ENCODE measurements at regions not wholly inside any gene's neighbourhood (a gene's known extent, or its start where the extent isn't known, plus 50 kb on each side); places are given as distances from the start of the nearest gene placed in this dataset.
A peak's percentile ranks its signal among the peaks of the same experiment; 100 is the strongest.

DNA sequence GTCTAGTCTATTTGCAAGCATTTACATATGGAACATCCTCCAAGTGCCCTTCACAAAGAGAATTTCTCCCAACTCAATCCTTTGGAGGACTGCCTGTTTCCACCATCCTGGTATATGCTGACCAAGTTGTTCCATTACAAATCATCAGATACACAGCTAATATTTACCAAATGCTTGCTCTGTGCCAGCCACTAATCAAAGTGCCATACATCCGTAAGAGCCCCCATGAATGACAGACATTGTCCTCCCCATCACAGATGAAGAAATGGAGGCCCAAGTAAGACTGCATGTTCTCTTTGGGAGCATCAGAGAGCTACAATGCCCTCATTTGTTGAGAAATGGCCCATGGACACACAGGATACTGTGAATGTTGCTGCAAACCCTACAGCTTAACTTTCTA is 130.0 kb upstream of the BACE2 start:
- TF ChIP-seq ZNF384 (IDR thresholded peaks at IDR 0.05): no peak
- no peak for TF ChIP-seq CTBP1 (IDR thresholded peaks at IDR 0.05; ENCODE audit: borderline replicate concordance)
- no peak for TF ChIP-seq LEF1 (IDR thresholded peaks at IDR 0.05; ENCODE audit: borderline replicate concordance)
- no peak for TF ChIP-seq ARNT (IDR thresholded peaks at IDR 0.05)
- no peak for TF ChIP-seq BHLHE40 (IDR thresholded peaks at IDR 0.05; ENCODE audit: borderline replicate concordance)
- no peak for TF ChIP-seq HDGF (IDR thresholded peaks at IDR 0.05; ENCODE audit: borderline replicate concordance)
- no peak for TF ChIP-seq FOXM1 (IDR thresholded peaks at IDR 0.05; ENCODE audit: borderline replicate concordance)
- no peak for TF ChIP-seq FOXA1 (IDR thresholded peaks at IDR 0.05)
- no peak for TF ChIP-seq PKNOX1 (IDR thresholded peaks at IDR 0.05)
- no peak for TF ChIP-seq FOXK2 (IDR thresholded peaks at IDR 0.05)
- no peak for TF ChIP-seq TARDBP (IDR thresholded peaks at IDR 0.05)
- no peak for TF ChIP-seq L3MBTL2 (conservative IDR thresholded peaks at IDR 0.05)
- no peak for TF ChIP-seq NFRKB (IDR thresholded peaks at IDR 0.05)
- TF ChIP-seq SUZ12 (IDR thresholded peaks at IDR 0.05): no peak
- no peak for TF ChIP-seq SP1 (IDR thresholded peaks at IDR 0.05)
- TF ChIP-seq ELF4 (IDR thresholded peaks at IDR 0.05): no peak
- CTCF ChIA-PET: no interaction called here
- POLR2A ChIA-PET: no interaction called here
- no peak for DNase-seq (ENCODE audit: extremely low spot score)

GRCh38 chr21:41043014-41043413 is 124.9 kb upstream of the BACE2 start:
- no peak for TF ChIP-seq SUZ12 (IDR thresholded peaks at IDR 0.05)
- TF ChIP-seq TARDBP (IDR thresholded peaks at IDR 0.05): no peak
- TF ChIP-seq PKNOX1 (IDR thresholded peaks at IDR 0.05): no peak
- no peak for TF ChIP-seq FOXM1 (IDR thresholded peaks at IDR 0.05; ENCODE audit: borderline replicate concordance)
- TF ChIP-seq CTBP1 (IDR thresholded peaks at IDR 0.05; ENCODE audit: borderline replicate concordance): no peak
- no peak for TF ChIP-seq L3MBTL2 (conservative IDR thresholded peaks at IDR 0.05)
- no peak for TF ChIP-seq BHLHE40 (IDR thresholded peaks at IDR 0.05; ENCODE audit: borderline replicate concordance)
- no peak for TF ChIP-seq SP1 (IDR thresholded peaks at IDR 0.05)
- no peak for TF ChIP-seq NFRKB (IDR thresholded peaks at IDR 0.05)
- TF ChIP-seq FOXK2 (IDR thresholded peaks at IDR 0.05): no peak
- CTCF ChIA-PET: no interaction called here

DNA sequence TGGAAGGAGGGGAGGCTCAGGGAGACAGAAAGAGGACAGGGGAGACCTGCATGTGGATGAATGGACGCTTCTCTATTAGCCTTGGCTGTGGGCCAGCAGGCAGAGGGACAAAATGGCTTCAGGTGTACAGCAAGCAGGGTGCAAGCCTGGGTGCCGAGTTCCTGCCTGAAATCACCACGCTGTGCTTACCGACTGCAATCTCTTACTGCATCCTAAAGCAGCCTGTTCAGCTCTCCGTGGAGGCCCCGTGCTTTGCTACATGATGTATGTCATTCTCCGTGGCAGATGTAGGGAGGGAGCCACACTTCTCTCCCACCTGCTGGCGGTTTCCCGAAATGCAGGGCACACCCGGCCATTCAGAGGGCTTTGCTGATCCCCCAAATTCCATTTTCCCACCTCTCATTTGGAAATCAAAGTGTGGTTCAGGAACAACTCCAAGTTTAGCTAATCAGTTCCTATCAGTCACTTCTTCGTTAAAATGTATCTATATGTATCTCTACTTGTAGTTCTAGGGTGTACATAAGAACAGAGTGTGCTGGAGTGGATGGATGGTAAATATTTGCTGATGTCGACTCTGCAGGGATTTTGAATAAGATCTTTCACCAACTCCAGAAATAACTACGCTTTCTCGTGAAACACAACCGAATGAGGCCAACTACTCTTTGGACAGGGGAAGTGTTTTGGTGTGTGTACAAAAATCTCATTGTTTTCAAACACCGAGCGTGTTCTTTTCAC is 122.3 kb upstream of the BACE2 start:
- DNase-seq (ENCODE audit: extremely low spot score): peak; percentile 28
- ChIA-PET POLR2A (no interaction called here), CTCF (interaction anchor here (1.3 kb wide), 1 partner anchor 26 kb away, joined by 3 read pairs; no protein-coding TSS in a partner anchor)
- TF ChIP-seq NFRKB (IDR thresholded peaks at IDR 0.05): no peak
- TF ChIP-seq ARNT (IDR thresholded peaks at IDR 0.05): no peak
- no peak for TF ChIP-seq ZNF384 (IDR thresholded peaks at IDR 0.05)
- no peak for TF ChIP-seq FOXK2 (IDR thresholded peaks at IDR 0.05)
- TF ChIP-seq CTBP1 (IDR thresholded peaks at IDR 0.05; ENCODE audit: borderline replicate concordance): no peak
- TF ChIP-seq ELF4 (IDR thresholded peaks at IDR 0.05): no peak
- TF ChIP-seq LEF1 (IDR thresholded peaks at IDR 0.05; ENCODE audit: borderline replicate concordance): no peak
- TF ChIP-seq FOXM1 (IDR thresholded peaks at IDR 0.05; ENCODE audit: borderline replicate concordance): no peak
- TF ChIP-seq TARDBP (IDR thresholded peaks at IDR 0.05): no peak
- TF ChIP-seq SUZ12 (IDR thresholded peaks at IDR 0.05): no peak
- TF ChIP-seq PKNOX1 (IDR thresholded peaks at IDR 0.05): no peak
- TF ChIP-seq FOXA1 (IDR thresholded peaks at IDR 0.05): no peak
- no peak for TF ChIP-seq HDGF (IDR thresholded peaks at IDR 0.05; ENCODE audit: borderline replicate concordance)
- no peak for TF ChIP-seq L3MBTL2 (conservative IDR thresholded peaks at IDR 0.05)
- TF ChIP-seq SP1 (IDR thresholded peaks at IDR 0.05): no peak
- TF ChIP-seq BHLHE40 (IDR thresholded peaks at IDR 0.05; ENCODE audit: borderline replicate concordance): no peak

More at GRCh38 chr21:41043014-41043413, 124.9 kb upstream of the BACE2 start:
- no peak for DNase-seq (ENCODE audit: extremely low spot score)
- POLR2A ChIA-PET: no interaction called here

GRCh38 chr21:41048145-41048544 is 119.8 kb upstream of the BACE2 start:
- ChIA-PET POLR2A (no interaction called here), CTCF (no interaction called here)
- DNase-seq (ENCODE audit: extremely low spot score): no peak
- no peak for TF ChIP-seq FOXK2 (IDR thresholded peaks at IDR 0.05)
- TF ChIP-seq FOXA1 (IDR thresholded peaks at IDR 0.05): no peak
- no peak for TF ChIP-seq CTBP1 (IDR thresholded peaks at IDR 0.05; ENCODE audit: borderline replicate concordance)
- TF ChIP-seq BHLHE40 (IDR thresholded peaks at IDR 0.05; ENCODE audit: borderline replicate concordance): no peak
- no peak for TF ChIP-seq FOXM1 (IDR thresholded peaks at IDR 0.05; ENCODE audit: borderline replicate concordance)
- TF ChIP-seq LEF1 (IDR thresholded peaks at IDR 0.05; ENCODE audit: borderline replicate concordance): no peak
- no peak for TF ChIP-seq HDGF (IDR thresholded peaks at IDR 0.05; ENCODE audit: borderline replicate concordance)
- TF ChIP-seq TARDBP (IDR thresholded peaks at IDR 0.05): no peak
- TF ChIP-seq L3MBTL2 (conservative IDR thresholded peaks at IDR 0.05): no peak
- no peak for TF ChIP-seq NFRKB (IDR thresholded peaks at IDR 0.05)
- TF ChIP-seq SP1 (IDR thresholded peaks at IDR 0.05): no peak
- TF ChIP-seq PKNOX1 (IDR thresholded peaks at IDR 0.05): no peak
- TF ChIP-seq ARNT (IDR thresholded peaks at IDR 0.05): no peak
- TF ChIP-seq ZNF384 (IDR thresholded peaks at IDR 0.05): no peak
- TF ChIP-seq ELF4 (IDR thresholded peaks at IDR 0.05): no peak
- TF ChIP-seq SUZ12 (IDR thresholded peaks at IDR 0.05): no peak

DNA sequence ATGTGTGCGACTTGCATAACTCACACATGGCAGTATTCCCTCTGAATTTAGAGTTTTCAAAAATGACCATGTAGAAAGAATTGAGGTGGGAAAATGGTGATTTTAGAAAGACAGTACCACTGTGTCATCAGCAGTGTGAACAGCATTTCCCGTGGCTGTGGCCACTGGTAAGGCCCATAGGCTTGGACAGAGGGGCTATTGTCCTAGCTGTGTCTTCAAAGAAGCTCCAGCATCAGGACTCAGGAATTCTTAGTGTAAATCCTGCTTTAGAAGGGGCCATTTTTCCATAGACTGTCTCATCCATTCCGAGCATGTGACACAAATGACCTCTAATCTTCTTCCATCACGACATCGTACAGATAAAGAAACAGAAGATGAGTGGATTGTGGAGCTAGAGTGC is 119.3 kb upstream of the BACE2 start:
- no peak for DNase-seq (ENCODE audit: extremely low spot score)

More for the DNA sequence above, 119.3 kb upstream of the BACE2 start:
- TF ChIP-seq L3MBTL2 (conservative IDR thresholded peaks at IDR 0.05): no peak
- no peak for TF ChIP-seq FOXM1 (IDR thresholded peaks at IDR 0.05; ENCODE audit: borderline replicate concordance)
- TF ChIP-seq BHLHE40 (IDR thresholded peaks at IDR 0.05; ENCODE audit: borderline replicate concordance): no peak
- TF ChIP-seq SP1 (IDR thresholded peaks at IDR 0.05): no peak
- TF ChIP-seq CTBP1 (IDR thresholded peaks at IDR 0.05; ENCODE audit: borderline replicate concordance): no peak
- TF ChIP-seq PKNOX1 (IDR thresholded peaks at IDR 0.05): no peak
- no peak for TF ChIP-seq ZNF384 (IDR thresholded peaks at IDR 0.05)
- TF ChIP-seq HDGF (IDR thresholded peaks at IDR 0.05; ENCODE audit: borderline replicate concordance): no peak
- no peak for TF ChIP-seq ELF4 (IDR thresholded peaks at IDR 0.05)
- no peak for TF ChIP-seq NFRKB (IDR thresholded peaks at IDR 0.05)
- TF ChIP-seq SUZ12 (IDR thresholded peaks at IDR 0.05): no peak
- ChIA-PET CTCF (no interaction called here), POLR2A (no interaction called here)

Measured in HEK293T (cell line).